ENCODE measurements at regions not wholly inside any gene's neighbourhood (a gene's known extent, or its start where the extent isn't known, plus 50 kb on each side); places are given as distances from the start of the nearest gene placed in this dataset.

DNA sequence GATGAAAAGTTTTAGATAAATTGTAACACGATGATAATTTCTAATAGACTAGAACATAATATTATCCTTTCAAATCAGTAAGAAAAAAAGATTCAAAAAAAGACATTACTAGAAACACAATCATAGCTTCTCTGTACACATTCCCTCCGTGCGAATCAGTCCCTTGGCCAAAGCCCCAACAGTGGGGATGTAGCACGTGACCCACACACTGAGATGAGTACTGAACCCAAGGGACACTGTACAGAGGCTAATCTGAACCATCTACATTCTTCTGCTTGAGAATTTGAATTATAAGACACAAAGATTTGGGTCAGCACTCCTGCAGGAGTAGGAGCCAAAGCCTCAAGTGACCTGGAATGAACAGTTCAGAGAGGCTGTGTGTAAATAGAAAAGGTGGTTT, 353.7 kb downstream of the INSC start:
- no peak for DNase-seq (ENCODE audit: low read depth, low spot score)
- H3K4me3 ChIP-seq (ENCODE audit: low read depth, low read length) = no peak overlapping the region
- POLR2A ChIA-PET = no interaction called here
- TF ChIP-seq, protein P1, sequence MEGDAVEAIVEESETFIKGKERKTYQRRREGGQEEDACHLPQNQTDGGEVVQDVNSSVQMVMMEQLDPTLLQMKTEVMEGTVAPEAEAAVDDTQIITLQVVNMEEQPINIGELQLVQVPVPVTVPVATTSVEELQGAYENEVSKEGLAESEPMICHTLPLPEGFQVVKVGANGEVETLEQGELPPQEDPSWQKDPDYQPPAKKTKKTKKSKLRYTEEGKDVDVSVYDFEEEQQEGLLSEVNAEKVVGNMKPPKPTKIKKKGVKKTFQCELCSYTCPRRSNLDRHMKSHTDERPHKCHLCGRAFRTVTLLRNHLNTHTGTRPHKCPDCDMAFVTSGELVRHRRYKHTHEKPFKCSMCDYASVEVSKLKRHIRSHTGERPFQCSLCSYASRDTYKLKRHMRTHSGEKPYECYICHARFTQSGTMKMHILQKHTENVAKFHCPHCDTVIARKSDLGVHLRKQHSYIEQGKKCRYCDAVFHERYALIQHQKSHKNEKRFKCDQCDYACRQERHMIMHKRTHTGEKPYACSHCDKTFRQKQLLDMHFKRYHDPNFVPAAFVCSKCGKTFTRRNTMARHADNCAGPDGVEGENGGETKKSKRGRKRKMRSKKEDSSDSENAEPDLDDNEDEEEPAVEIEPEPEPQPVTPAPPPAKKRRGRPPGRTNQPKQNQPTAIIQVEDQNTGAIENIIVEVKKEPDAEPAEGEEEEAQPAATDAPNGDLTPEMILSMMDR (IDR thresholded peaks at IDR 0.05; ENCODE audit: insufficient read depth, low read length, missing control alignments) = no peak
- CTCF ChIA-PET = no interaction called here

DNA sequence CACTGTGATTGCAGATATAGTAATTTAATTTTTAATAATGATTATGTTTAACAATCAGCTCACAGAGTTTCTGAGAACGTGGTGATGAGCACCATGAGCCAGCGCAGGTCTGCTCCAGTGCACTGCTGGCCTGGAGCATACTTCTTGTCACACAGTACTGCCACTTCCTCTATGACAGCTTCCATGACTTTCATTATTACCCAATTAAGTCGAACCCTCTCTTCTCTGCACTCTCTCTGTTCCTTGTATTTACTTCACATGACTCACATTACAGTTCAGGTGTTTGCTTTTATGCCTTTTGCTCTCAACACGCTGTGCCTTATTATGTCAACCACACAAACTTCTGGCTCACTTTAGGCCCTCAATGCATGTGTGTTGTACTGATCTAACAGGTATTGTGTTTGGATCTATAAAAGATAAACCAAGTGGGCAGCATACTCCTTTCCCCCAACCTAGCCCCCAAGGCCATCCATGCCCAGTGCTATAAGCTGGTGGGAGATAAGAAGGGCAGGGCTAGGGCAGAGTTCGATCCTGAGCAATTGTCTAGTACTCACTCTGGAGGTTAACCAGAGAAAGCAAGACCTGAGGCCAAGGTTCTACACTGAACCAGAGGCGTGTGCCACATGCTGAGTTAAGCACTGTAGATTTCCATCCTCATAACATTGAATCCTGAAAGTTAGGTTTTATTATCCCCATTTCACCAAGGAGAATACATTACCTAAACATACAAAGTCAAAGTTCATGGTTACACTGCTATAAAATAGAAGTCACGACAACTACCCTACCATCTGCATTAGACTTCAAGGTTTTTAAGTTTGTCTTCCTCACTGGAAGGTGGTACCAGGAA, 356.5 kb downstream of the INSC start:
- TF ChIP-seq, protein P1 (IDR thresholded peaks at IDR 0.05; ENCODE audit: insufficient read depth, low read length, missing control alignments) = no peak
- CTCF ChIA-PET = no interaction called here
- POLR2A ChIA-PET = no interaction called here
- no peak overlapping the region for H3K4me3 ChIP-seq (ENCODE audit: low read depth, low read length)
- DNase-seq (ENCODE audit: low read depth, low spot score) = no peak

DNA sequence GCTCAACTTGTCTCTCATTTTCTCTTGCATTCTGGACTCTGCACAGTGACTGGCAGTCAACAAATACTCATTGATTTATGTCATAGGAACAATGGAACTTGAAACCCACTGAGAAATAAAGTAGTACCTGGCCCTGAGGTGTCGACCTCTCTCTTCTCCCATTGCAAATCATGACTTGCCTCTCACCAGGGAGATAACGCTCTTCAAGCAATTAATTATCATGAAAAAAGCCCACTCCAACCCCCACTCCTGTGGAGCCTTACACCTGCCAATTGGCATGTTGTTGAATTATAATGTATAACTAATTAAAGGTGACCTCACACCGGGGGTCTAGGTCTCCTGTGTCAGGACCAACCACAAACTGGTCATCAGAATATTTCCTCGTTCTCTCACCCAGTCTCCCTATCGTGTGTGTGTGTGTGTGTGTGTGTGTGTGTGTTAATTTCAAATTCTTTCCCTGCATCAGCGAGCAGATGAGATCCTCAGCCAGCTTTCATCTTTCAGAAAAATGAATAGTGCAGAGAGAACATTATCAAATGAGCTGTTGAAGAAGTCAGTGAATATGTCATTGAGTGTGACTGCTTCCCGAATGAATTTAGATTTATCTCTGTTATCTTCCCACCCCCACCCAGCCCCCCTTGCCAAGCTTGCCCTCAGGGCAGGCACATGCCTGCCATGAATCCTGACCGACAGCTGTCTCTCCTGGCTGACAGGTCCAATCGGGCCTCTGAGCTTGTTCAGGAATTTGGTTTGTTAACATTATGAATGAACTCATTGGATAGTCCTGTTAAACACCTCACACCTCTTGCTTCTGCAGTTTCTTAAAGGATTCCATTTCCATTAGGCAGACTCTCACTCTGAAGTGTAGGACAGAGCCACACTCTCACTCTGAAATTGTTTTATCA, 357.4 kb downstream of the INSC start:
- ChIA-PET CTCF (no interaction called here), POLR2A (no interaction called here)
- no peak overlapping the region for H3K4me3 ChIP-seq (ENCODE audit: low read depth, low read length)
- TF ChIP-seq, protein P1 (IDR thresholded peaks at IDR 0.05; ENCODE audit: insufficient read depth, low read length, missing control alignments) = no peak
- no peak for DNase-seq (ENCODE audit: low read depth, low spot score)

DNA sequence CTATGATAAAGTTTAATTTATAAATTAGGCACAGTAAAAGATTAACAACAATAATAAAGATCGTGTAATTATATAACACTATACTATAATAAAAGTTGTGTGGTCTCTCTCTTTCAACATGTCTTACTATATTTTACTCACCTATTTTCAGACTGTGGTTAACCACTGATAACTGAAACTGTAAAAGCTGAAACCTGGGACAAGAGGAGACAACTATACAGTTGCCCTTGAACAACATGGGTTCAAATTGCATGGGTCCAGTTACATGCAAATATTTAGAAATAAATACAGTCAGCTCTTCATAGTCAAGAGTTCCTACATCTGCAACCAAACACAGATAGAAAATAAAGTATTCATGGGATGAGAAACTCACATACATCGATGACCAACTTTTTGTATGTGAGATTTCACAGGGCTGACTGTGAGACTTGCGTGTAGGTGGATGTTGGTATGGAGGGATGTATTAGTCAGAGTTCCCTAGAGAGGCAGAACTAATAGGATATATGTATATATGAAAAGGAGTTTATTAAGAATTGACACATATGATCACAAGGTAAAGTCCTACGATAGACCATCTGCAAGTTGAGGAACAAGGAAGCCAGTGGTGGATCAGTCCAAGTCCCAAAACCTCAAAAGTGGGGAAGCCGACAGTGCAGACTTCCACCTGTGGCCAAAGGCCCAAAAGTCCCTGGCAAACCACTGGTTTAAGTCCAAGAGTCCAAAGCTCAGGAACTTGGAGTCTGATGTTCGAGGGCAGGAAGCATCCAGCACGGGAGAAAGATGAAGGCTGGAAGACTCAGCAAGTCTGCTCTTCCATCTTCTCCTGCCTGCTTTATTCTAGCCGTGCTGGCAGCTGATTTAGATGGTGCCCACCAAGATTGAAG, 359.5 kb downstream of the INSC start:
- no peak for DNase-seq (ENCODE audit: low read depth, low spot score)
- ChIA-PET POLR2A (no interaction called here), CTCF (no interaction called here)
- TF ChIP-seq, protein P1 (IDR thresholded peaks at IDR 0.05; ENCODE audit: insufficient read depth, low read length, missing control alignments) = no peak
- no peak overlapping the region for H3K4me3 ChIP-seq (ENCODE audit: low read depth, low read length)

DNA sequence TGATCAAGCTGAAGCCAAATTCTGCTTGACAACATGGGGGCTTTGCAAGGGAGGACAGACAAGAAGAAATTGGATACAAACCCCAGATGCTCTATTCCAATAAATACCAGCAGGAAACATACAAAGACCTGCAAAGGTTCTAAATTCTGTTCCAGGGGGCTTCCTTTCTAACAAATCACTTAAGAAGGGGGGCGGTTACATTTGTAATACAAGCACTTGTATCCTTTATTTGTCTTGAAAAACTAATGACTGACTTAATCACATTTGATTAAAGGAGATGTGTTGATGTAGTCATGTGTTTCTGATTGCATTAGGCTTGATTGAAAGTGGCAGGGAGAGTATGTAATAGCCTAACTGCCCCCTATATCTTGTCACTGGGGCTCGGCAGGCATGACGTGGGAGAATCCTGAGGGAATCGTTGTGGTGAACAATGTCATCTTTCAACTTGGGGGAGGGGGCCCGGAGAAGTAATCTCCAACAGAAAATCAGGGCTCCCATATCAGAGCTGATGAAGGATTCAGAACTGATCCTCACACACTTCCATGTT, 361.7 kb downstream of the INSC start:
- CTCF ChIA-PET = no interaction called here
- no peak for DNase-seq (ENCODE audit: low read depth, low spot score)
- no peak overlapping the region for H3K4me3 ChIP-seq (ENCODE audit: low read depth, low read length)
- POLR2A ChIA-PET = no interaction called here
- TF ChIP-seq, protein P1 (IDR thresholded peaks at IDR 0.05; ENCODE audit: insufficient read depth, low read length, missing control alignments) = no peak
